ENCODE measurements at regions not wholly inside any gene's neighbourhood (a gene's known extent, or its start where the extent isn't known, plus 50 kb on each side); places are given as distances from the start of the nearest gene placed in this dataset.

GRCh38 chr14:85463512-85463911 is 66.4 kb upstream of the FLRT2 start:
- no peak for TF ChIP-seq CTCF (IDR thresholded peaks at IDR 0.05; ENCODE audit: insufficient read depth, missing control alignments)
- DNase-seq (ENCODE audit: insufficient read length, low spot score) (no peak), FAIRE-seq (no peak)

GRCh38 chr14:85464135-85464895 is 65.6 kb upstream of the FLRT2 start:
- DNase-seq (ENCODE audit: insufficient read length, low spot score) (no peak), FAIRE-seq (no peak)
- no peak for TF ChIP-seq CTCF (IDR thresholded peaks at IDR 0.05; ENCODE audit: insufficient read depth, missing control alignments)

GRCh38 chr14:85466678-85467077 is 63.3 kb upstream of the FLRT2 start:
- FAIRE-seq (no peak), DNase-seq (ENCODE audit: insufficient read length, low spot score) (no peak)
- TF ChIP-seq CTCF (IDR thresholded peaks at IDR 0.05; ENCODE audit: insufficient read depth, missing control alignments) = no peak

- DNase-seq (ENCODE audit: insufficient read length, low spot score) = no peak
- no peak for FAIRE-seq
- TF ChIP-seq CTCF (IDR thresholded peaks at IDR 0.05; ENCODE audit: insufficient read depth, missing control alignments) = no peak
Measured at GRCh38 chr14:85468816-85469215, 61.1 kb upstream of the FLRT2 start.

GRCh38 chr14:85471156-85471555 is 58.8 kb upstream of the FLRT2 start:
- DNase-seq (ENCODE audit: insufficient read length, low spot score) (no peak), FAIRE-seq (no peak)
- no peak for TF ChIP-seq CTCF (IDR thresholded peaks at IDR 0.05; ENCODE audit: insufficient read depth, missing control alignments)

GRCh38 chr14:85471744-85472143 is 58.2 kb upstream of the FLRT2 start:
- no peak for FAIRE-seq
- DNase-seq (ENCODE audit: insufficient read length, low spot score) = no peak

More at GRCh38 chr14:85471744-85472143, 58.2 kb upstream of the FLRT2 start:
- TF ChIP-seq CTCF (IDR thresholded peaks at IDR 0.05; ENCODE audit: insufficient read depth, missing control alignments) = no peak
